ENCODE measurements at regions not wholly inside any gene's neighbourhood (a gene's known extent, or its start where the extent isn't known, plus 50 kb on each side); places are given as distances from the start of the nearest gene placed in this dataset.

- TF ChIP-seq CTCF (IDR thresholded peaks at IDR 0.05): no peak
- peaks cover 11% of the 10 kb centered on the region for H3K36me3 Mint-ChIP-seq (ENCODE audit: low read depth)
- peaks cover 29% of the 10 kb centered on the region for H3K4me1 Mint-ChIP-seq (ENCODE audit: low read depth)
- H3K9me3 Mint-ChIP-seq: peaks cover 2% of the 10 kb centered on the region
- H3K27ac Mint-ChIP-seq: no peak overlapping the region
- no peak overlapping the region for H3K4me3 Mint-ChIP-seq
- peak; percentile 34 for DNase-seq
- H3K27me3 Mint-ChIP-seq (ENCODE audit: insufficient read depth): peaks cover 16% of the 10 kb centered on the region
Measured at GRCh38 chr14:51780741-51781140, 79.7 kb upstream of the GNG2 start.

GRCh38 chr14:51781381-51781780, 79.0 kb upstream of the GNG2 start:
- H3K27ac Mint-ChIP-seq: no peak overlapping the region
- TF ChIP-seq CTCF (IDR thresholded peaks at IDR 0.05): no peak
- peaks cover 17% of the 10 kb centered on the region for H3K36me3 Mint-ChIP-seq (ENCODE audit: low read depth)
- peaks cover 22% of the 10 kb centered on the region for H3K27me3 Mint-ChIP-seq (ENCODE audit: insufficient read depth)
- DNase-seq: no peak
- H3K4me1 Mint-ChIP-seq (ENCODE audit: low read depth): peaks cover 24% of the 10 kb centered on the region
- no peak overlapping the region for H3K4me3 Mint-ChIP-seq
- peaks cover 9% of the 10 kb centered on the region for H3K9me3 Mint-ChIP-seq

GRCh38 chr14:51782435-51782834, 78.0 kb upstream of the GNG2 start:
- TF ChIP-seq CTCF (IDR thresholded peaks at IDR 0.05): no peak
- H3K27ac Mint-ChIP-seq: no peak overlapping the region
- H3K36me3 Mint-ChIP-seq (ENCODE audit: low read depth): peaks cover 26% of the 10 kb centered on the region
- peaks cover 24% of the 10 kb centered on the region for H3K4me1 Mint-ChIP-seq (ENCODE audit: low read depth)
- H3K4me3 Mint-ChIP-seq: no peak overlapping the region
- no peak for DNase-seq
- H3K27me3 Mint-ChIP-seq (ENCODE audit: insufficient read depth): peaks cover 31% of the 10 kb centered on the region
- peaks cover 17% of the 10 kb centered on the region for H3K9me3 Mint-ChIP-seq

- TF ChIP-seq CTCF (IDR thresholded peaks at IDR 0.05): no peak
- Mint-ChIP-seq H3K27ac (no peak overlapping the region), H3K36me3 (ENCODE audit: low read depth) (peaks cover 26% of the 10 kb centered on the region), H3K9me3 (peaks cover 17% of the 10 kb centered on the region), H3K27me3 (ENCODE audit: insufficient read depth) (peaks cover 28% of the 10 kb centered on the region), H3K4me1 (ENCODE audit: low read depth) (peaks cover 24% of the 10 kb centered on the region), H3K4me3 (peak overlapping the region; percentile 57; the same call in 1 of the 2 replicates)
- DNase-seq: peak; percentile 12
Measured at GRCh38 chr14:51783765-51784164, 76.6 kb upstream of the GNG2 start.

GRCh38 chr14:51784466-51784865, 75.9 kb upstream of the GNG2 start:
- Mint-ChIP-seq H3K36me3 (ENCODE audit: low read depth) (peaks cover 26% of the 10 kb centered on the region), H3K4me1 (ENCODE audit: low read depth) (peaks cover 23% of the 10 kb centered on the region), H3K27ac (no peak overlapping the region), H3K9me3 (peaks cover 17% of the 10 kb centered on the region), H3K4me3 (peak overlapping the region; percentile 57; the same call in 1 of the 2 replicates), H3K27me3 (ENCODE audit: insufficient read depth) (peaks cover 33% of the 10 kb centered on the region)
- no peak for DNase-seq
- no peak for TF ChIP-seq CTCF (IDR thresholded peaks at IDR 0.05)

- Mint-ChIP-seq H3K9me3 (peaks cover 17% of the 10 kb centered on the region), H3K36me3 (ENCODE audit: low read depth) (peaks cover 26% of the 10 kb centered on the region), H3K27me3 (ENCODE audit: insufficient read depth) (peaks cover 43% of the 10 kb centered on the region), H3K27ac (no peak overlapping the region), H3K4me3 (no peak overlapping the region), H3K4me1 (ENCODE audit: low read depth) (peaks cover 15% of the 10 kb centered on the region)
- no peak for DNase-seq
- TF ChIP-seq CTCF (IDR thresholded peaks at IDR 0.05): no peak
Measured at GRCh38 chr14:51786227-51786626, 74.2 kb upstream of the GNG2 start.

Measured in HFFc6 (cell line).